A673 (cell line): ENCODE measurements at regions not wholly inside any gene's neighbourhood (a gene's known extent, or its start where the extent isn't known, plus 50 kb on each side); places are given as distances from the start of the nearest gene placed in this dataset.
A peak's percentile ranks its signal among the peaks of the same experiment; 100 is the strongest.

Experiments used
- BruUV-seq: library from RNA; stranded (reverse); fragments of 400-500 nt; replicated peaks from 2 replicates; lab custom pipeline; 2021; lab: Mats Ljungman, UMichigan
- CTCF ChIA-PET: fragments of 300-600 bp; sonication (Branson Sonifier 250); formaldehyde crosslinking; loops from one replicate; lab custom pipeline; 2022; ENCODE audit warnings: antibody characterized with exemption; lab: Charles Lee
- POLR2A ChIA-PET: fragments of 300-600 bp; sonication (Branson Sonifier 250); formaldehyde crosslinking; loops from one replicate; lab custom pipeline; 2022; ENCODE audit warnings: antibody characterized with exemption; ENCODE audit not compliant: low non-redundant PET; lab: Charles Lee
- DNase-seq: peaks from one replicate; pipeline ENCODE4 v3.0.0-alpha.2; 2015; ENCODE audit warnings: low spot score
- H3K27ac ChIP-seq: fragments of 200-600 bp; sonication (generic); 2 replicates; pipeline ENCODE4 v1.5.1; 2016; ENCODE audit warnings: mixed run types, low read depth, mild to moderate bottlenecking, mixed read lengths, antibody characterized with exemption, low read length; ENCODE audit not compliant: poor library complexity, severe bottlenecking
- H3K27me3 ChIP-seq: fragments of 200-600 bp; sonication (generic); replicated peaks from 2 replicates; pipeline ENCODE4 v1.6.1; 2017; ENCODE audit warnings: mixed run types, low read depth, mild to moderate bottlenecking, mixed read lengths, antibody characterized with exemption, low read length; ENCODE audit not compliant: insufficient read depth, poor library complexity
- H3K36me3 ChIP-seq: fragments of 200-600 bp; sonication (generic); 2 replicates; pipeline ENCODE4 v1.6.1; 2016; ENCODE audit warnings: mixed run types, mild to moderate bottlenecking, mixed read lengths, antibody characterized with exemption, low read length; ENCODE audit not compliant: insufficient read depth, poor library complexity, severe bottlenecking
- H3K4me1 ChIP-seq: fragments of 200-600 bp; sonication (generic); 2 replicates; pipeline ENCODE4 v1.6.1; 2017; ENCODE audit warnings: mixed run types, mild to moderate bottlenecking, mixed read lengths, antibody characterized with exemption, low read length; ENCODE audit not compliant: insufficient read depth, poor library complexity, severe bottlenecking
- H3K4me3 ChIP-seq: fragments of 200-600 bp; sonication (generic); 2 replicates; pipeline ENCODE4 v1.5.1; 2016; ENCODE audit warnings: low read depth, mixed run types, mild to moderate bottlenecking, mixed read lengths, low read length; ENCODE audit not compliant: poor library complexity, severe bottlenecking
- H3K9me3 ChIP-seq: fragments of 200-600 bp; sonication (generic); 2 replicates; pipeline ENCODE4 v1.6.1; 2016; ENCODE audit warnings: mixed run types, low read depth, mild to moderate bottlenecking, mixed read lengths, antibody characterized with exemption, low read length; ENCODE audit not compliant: poor library complexity, severe bottlenecking
- EZH2 ChIP-seq: fragments of 200-600 bp; sonication (generic); IDR thresholded peaks from 2 replicates; pipeline ENCODE4 v1.6.1; 2017; ENCODE audit warnings: borderline replicate concordance, low read depth, mild to moderate bottlenecking, mixed read lengths, antibody characterized with exemption, low read length; ENCODE audit not compliant: poor library complexity, severe bottlenecking
- intact Hi-C: fragments of 100-400 bp; cut with micrococcal nuclease; formaldehyde crosslinking; loops from one replicate; pipeline ENCODE4 v1.10.0; 2022; ENCODE audit not compliant: unreplicated experiment
- TF ChIP-seq, protein P1 (sequence below): fragments of 300-800, 200-600 bp; sonication (generic); conservative IDR thresholded peaks from 2 replicates; pipeline ENCODE4 v1.5.1; 2017; ENCODE audit warnings: low read depth, mild to moderate bottlenecking, antibody characterized with exemption, low read length, moderate library complexity, mixed read lengths

DNA sequence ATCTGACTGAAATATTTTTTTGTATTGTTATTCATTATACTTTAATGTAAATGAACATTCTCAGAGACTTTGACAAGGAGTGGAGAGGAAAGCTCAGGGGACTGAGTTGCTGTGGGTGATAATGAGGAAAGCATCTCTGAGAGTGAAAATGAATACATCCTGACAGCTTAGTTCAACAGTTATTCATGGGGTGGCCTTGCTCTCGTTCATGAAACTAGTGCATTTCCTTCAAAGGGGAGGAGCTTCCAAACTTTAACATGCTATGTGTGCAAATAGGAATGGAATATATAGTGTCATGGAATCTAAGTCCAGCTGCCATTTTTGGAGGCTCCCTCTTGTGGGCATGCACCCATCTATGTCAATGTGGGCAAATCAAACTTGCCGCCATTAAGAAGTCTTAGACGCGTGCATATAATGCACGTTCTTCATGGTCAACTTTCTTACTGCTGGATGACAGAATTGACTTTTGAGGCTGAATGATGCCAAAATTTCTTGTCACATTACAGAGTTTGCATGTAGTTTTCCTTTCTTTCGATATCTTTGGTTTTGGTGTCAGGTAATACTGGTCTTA, 124.3 kb upstream of the TMEM170B start:
- Histone ChIP-seq H3K9me3 (no peaks in the 10 kb centered on the region), H3K4me1 (peaks cover 11% of the 10 kb centered on the region), H3K36me3 (no peaks in the 10 kb centered on the region), H3K27me3 (no peaks in the 10 kb centered on the region), H3K4me3 (no peak overlapping the region), H3K27ac (no peak overlapping the region)
- ChIA-PET CTCF (interaction anchor here (1.4 kb wide), 1 partner anchor 240 kb away, joined by 3 read pairs; no protein-coding TSS in a partner anchor), POLR2A (no interaction called here)
- BruUV-seq: no TSS peak
- TF ChIP-seq EZH2: no peak
- TF ChIP-seq, protein P1, sequence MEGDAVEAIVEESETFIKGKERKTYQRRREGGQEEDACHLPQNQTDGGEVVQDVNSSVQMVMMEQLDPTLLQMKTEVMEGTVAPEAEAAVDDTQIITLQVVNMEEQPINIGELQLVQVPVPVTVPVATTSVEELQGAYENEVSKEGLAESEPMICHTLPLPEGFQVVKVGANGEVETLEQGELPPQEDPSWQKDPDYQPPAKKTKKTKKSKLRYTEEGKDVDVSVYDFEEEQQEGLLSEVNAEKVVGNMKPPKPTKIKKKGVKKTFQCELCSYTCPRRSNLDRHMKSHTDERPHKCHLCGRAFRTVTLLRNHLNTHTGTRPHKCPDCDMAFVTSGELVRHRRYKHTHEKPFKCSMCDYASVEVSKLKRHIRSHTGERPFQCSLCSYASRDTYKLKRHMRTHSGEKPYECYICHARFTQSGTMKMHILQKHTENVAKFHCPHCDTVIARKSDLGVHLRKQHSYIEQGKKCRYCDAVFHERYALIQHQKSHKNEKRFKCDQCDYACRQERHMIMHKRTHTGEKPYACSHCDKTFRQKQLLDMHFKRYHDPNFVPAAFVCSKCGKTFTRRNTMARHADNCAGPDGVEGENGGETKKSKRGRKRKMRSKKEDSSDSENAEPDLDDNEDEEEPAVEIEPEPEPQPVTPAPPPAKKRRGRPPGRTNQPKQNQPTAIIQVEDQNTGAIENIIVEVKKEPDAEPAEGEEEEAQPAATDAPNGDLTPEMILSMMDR: peak; percentile 37
- intact Hi-C loops: no loop called here
- no peak for DNase-seq

DNA sequence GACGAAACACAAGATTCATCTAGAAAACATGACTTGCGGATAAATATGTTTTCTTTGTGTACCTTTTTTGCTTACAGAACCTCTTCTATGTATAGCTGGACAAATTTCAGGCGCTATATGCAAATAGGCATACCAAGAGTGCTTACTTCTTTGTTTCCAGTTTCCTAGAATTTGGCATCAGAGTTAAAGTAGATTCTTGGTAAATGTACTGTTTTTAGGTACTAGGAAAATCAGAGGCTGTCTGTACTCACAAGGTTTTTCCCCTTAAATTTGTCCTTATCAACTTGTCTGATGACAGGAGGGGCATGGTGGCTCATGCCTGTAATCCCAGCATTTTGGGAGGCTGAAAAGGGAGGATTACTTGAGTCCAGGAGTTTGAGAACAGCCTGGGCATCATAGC, 124.9 kb upstream of the TMEM170B start:
- TF ChIP-seq, protein P1: no peak
- no peak for TF ChIP-seq EZH2
- H3K27me3 ChIP-seq: no peaks in the 10 kb centered on the region
- peaks cover 11% of the 10 kb centered on the region for H3K4me1 ChIP-seq
- no peak for DNase-seq
- intact Hi-C loops: no loop called here
- H3K9me3 ChIP-seq: no peaks in the 10 kb centered on the region
- no peaks in the 10 kb centered on the region for H3K36me3 ChIP-seq
- CTCF ChIA-PET: interaction anchor here (1.4 kb wide), 1 partner anchor 240 kb away, joined by 3 read pairs; no protein-coding TSS in a partner anchor
- POLR2A ChIA-PET: no interaction called here
- H3K27ac ChIP-seq: no peak overlapping the region
- H3K4me3 ChIP-seq: no peak overlapping the region
- BruUV-seq: no TSS peak

DNA sequence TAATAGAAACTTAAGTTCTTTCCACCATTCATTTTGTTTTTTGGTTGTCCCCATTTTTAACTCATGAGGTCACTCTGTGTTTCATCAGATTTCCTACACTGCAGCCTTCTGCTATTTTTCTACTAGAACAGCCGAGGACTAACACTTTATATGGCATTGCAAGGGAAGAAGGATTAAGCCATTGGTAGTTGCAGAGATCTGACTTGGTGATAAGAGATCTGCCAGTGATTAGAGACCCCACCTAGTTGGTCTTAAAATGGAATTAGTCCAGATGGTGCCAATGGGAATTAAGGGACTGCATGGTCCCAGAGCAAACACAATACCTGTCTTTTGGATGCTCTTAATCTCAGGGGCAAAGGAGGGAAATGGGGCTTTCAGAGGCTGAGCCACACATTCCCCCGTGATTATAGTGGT, 125.5 kb upstream of the TMEM170B start:
- BruUV-seq: no TSS peak
- H3K36me3 ChIP-seq: no peaks in the 10 kb centered on the region

More for the DNA sequence above, 125.5 kb upstream of the TMEM170B start:
- no peak for TF ChIP-seq EZH2
- TF ChIP-seq, protein P1: no peak
- ChIA-PET POLR2A (no interaction called here), CTCF (no interaction called here)
- Histone ChIP-seq H3K9me3 (no peaks in the 10 kb centered on the region), H3K4me1 (peaks cover 11% of the 10 kb centered on the region), H3K27me3 (no peaks in the 10 kb centered on the region), H3K27ac (no peak overlapping the region), H3K4me3 (no peak overlapping the region)
- intact Hi-C loops: no loop called here
- peak; percentile 35 for DNase-seq
